B cell (primary cell): ENCODE measurements at regions not wholly inside any gene's neighbourhood (a gene's known extent, or its start where the extent isn't known, plus 50 kb on each side); places are given as distances from the start of the nearest gene placed in this dataset.
"Not testable (repeated sequence)": the region's sequence is repeated elsewhere in the genome, so short reads cannot be mapped to it uniquely, and the experiment has no call there.

Experiments used
- ATAC-seq: fragments of 200-7000 bp; cut with Tn5 transposase; one replicate; pipeline ENCODE4 v1.10.0; 2021; ENCODE audit warnings: low read depth, mild to moderate bottlenecking, moderate number of reproducible peaks, moderate library complexity
- CTCF ChIA-PET: fragments of 350-600 bp; sonication (Branson Sonifier 250); formaldehyde crosslinking; loops from one replicate; lab custom pipeline; 2021; ENCODE audit warnings: antibody characterized with exemption, inconsistent platforms; lab: Charles Lee
- POLR2A ChIA-PET: fragments of 350-600 bp; sonication (Branson Sonifier 250); formaldehyde crosslinking; loops from one replicate; lab custom pipeline; 2021; ENCODE audit warnings: antibody characterized with exemption; lab: Charles Lee
- DNase-seq: peaks from one replicate; pipeline ENCODE4 v3.0.0; 2013
- H2AFZ ChIP-seq: 2 replicates; pipeline ENCODE4 v1.6.1; 2012; ENCODE audit warnings: mild to moderate bottlenecking, low read depth, low read length; ENCODE audit not compliant: insufficient read depth, poor library complexity, severe bottlenecking
- H3K27ac ChIP-seq, 2 donors: 1 replicate in 1 of 2; 2 replicates in 1 of 2; pipeline ENCODE4 v1.5.1; 2012 to 2013; ENCODE audit warnings: low read length in 2 of 2, mild to moderate bottlenecking in 2 of 2, moderate library complexity in 1 of 2
- H3K27me3 ChIP-seq, 4 experiments: fragments of 200-600 bp in 1 of 4; sonication (generic) in 1 of 4; replicated peaks in 1 of 4; 1 replicate in 2 of 4; 2 replicates in 2 of 4; pipeline versions ENCODE4 v1.6.1 to v1.7.0; 2013 to 2016; ENCODE audit warnings: low read length in 3 of 4, mild to moderate bottlenecking in 2 of 4, mixed read lengths in 1 of 4, moderate library complexity in 1 of 4; ENCODE audit not compliant: insufficient read depth in 4 of 4, control insufficient read depth in 3 of 4; ENCODE audit errors: control extremely low read depth in 1 of 4
- H3K36me3 ChIP-seq, 2 experiments: replicated peaks in 1 of 2; 1 replicate in 1 of 2; 2 replicates in 1 of 2; pipeline versions ENCODE4 v1.6.1 to v1.7.1; 2013; ENCODE audit warnings: low read length in 1 of 2; ENCODE audit not compliant: insufficient read depth in 2 of 2, control insufficient read depth in 1 of 2; ENCODE audit errors: control extremely low read depth in 1 of 2, extremely low read depth in 1 of 2
- H3K4me1 ChIP-seq, 2 donors: fragments of 200-600 bp in 1 of 2; sonication (generic) in 1 of 2; 1 replicate in 1 of 2; 2 replicates in 1 of 2; pipeline versions ENCODE4 v1.5.1 to v1.6.1; 2013 to 2017; ENCODE audit warnings: low read length in 2 of 2; ENCODE audit not compliant: control insufficient read depth in 2 of 2, insufficient read depth in 2 of 2
- H3K4me2 ChIP-seq: replicated peaks from 2 replicates; pipeline ENCODE3; 2012; ENCODE audit warnings: mild to moderate bottlenecking, low read depth, low read length; ENCODE audit not compliant: poor library complexity, severe bottlenecking
- H3K4me3 ChIP-seq, 5 experiments: fragments of 200-600 bp in 1 of 5; sonication (generic) in 1 of 5; 1 replicate in 3 of 5; 2 replicates in 2 of 5; pipeline versions ENCODE4 v1.5.1 to v1.7.0; 2011 to 2016; ENCODE audit warnings: low read length in 4 of 5, mild to moderate bottlenecking in 4 of 5, low read depth in 2 of 5, control low read depth in 1 of 5, moderate library complexity in 1 of 5; ENCODE audit not compliant: insufficient read depth in 1 of 5; ENCODE audit errors: control extremely low read depth in 1 of 5, extremely low read depth in 1 of 5
- H3K79me2 ChIP-seq: fragments of 200-600 bp; sonication (generic); one replicate; pipeline ENCODE4 v1.6.0; 2016; ENCODE audit warnings: low read length; ENCODE audit not compliant: control insufficient read depth, insufficient read depth
- H3K9ac ChIP-seq: fragments of 200-600 bp; sonication (generic); 2 replicates; pipeline ENCODE4 v1.6.1; 2017; ENCODE audit warnings: mild to moderate bottlenecking, low read length, moderate library complexity
- H3K9me3 ChIP-seq, 3 donors: one replicate each; pipeline versions ENCODE4 v1.6.1 to v1.7.1; 2013; ENCODE audit warnings: low read length in 2 of 3; ENCODE audit not compliant: control insufficient read depth in 2 of 3, insufficient read depth in 1 of 3; ENCODE audit errors: control extremely low read depth in 1 of 3
- H4K20me1 ChIP-seq: 2 replicates; pipeline ENCODE4 v1.6.0; 2012; ENCODE audit warnings: mild to moderate bottlenecking, low read length; ENCODE audit not compliant: insufficient read depth, control insufficient read depth, poor library complexity, severe bottlenecking
- H3K27ac Mint-ChIP-seq: one replicate; pipeline ENCODE4 v1.8.0; 2021; ENCODE audit warnings: mixed read lengths
- H3K27me3 Mint-ChIP-seq: one replicate; pipeline ENCODE4 v1.8.0; 2021; ENCODE audit warnings: mixed read lengths
- H3K4me1 Mint-ChIP-seq: one replicate; pipeline ENCODE4 v1.8.0; 2021; ENCODE audit warnings: mixed read lengths
- H3K4me3 Mint-ChIP-seq: one replicate; pipeline ENCODE4 v1.8.0; 2021; ENCODE audit warnings: mixed read lengths
- H3K9me3 Mint-ChIP-seq: one replicate; pipeline ENCODE4 v1.8.0; 2022; ENCODE audit warnings: mixed read lengths; ENCODE audit not compliant: insufficient read depth
- EZH2 ChIP-seq: IDR thresholded peaks from 2 replicates; pipeline ENCODE4 v1.6.1; 2012; ENCODE audit warnings: borderline replicate concordance, low read depth, mild to moderate bottlenecking, moderate library complexity, low read length; ENCODE audit not compliant: insufficient read depth, poor library complexity, severe bottlenecking
- WGBS: methylation state at CpG from one replicate; pipeline ENCODE4 v1.1.5; 2013; ENCODE audit warnings: missing lambda C conversion rate; ENCODE audit not compliant: insufficient coverage; 5-methylcytosine and 5-hydroxymethylcytosine counted together
- intact Hi-C: fragments of 100-400 bp; cut with micrococcal nuclease; formaldehyde crosslinking; loops from one replicate; pipeline ENCODE4 v1.10.0; 2022
- TF ChIP-seq, protein P1 (sequence below): fragments of 200-600 bp; IDR thresholded peaks from one replicate; pipeline ENCODE4 v1.8.0; 2022; ENCODE audit warnings: antibody characterized with exemption, mild to moderate bottlenecking

GRCh38 chr20:29408034-29408695, 1849.3 kb upstream of the DEFB115 start:
- H3K9me3 Mint-ChIP-seq, result peaks cover 12% of the 10 kb centered on the region
- no peak overlapping the region for H3K9ac ChIP-seq
- peaks cover 0 to 52% (median 0%) of the 10 kb centered on the region in 3 donors for H3K9me3 ChIP-seq
- no peak for TF ChIP-seq EZH2
- TF ChIP-seq, protein P1, sequence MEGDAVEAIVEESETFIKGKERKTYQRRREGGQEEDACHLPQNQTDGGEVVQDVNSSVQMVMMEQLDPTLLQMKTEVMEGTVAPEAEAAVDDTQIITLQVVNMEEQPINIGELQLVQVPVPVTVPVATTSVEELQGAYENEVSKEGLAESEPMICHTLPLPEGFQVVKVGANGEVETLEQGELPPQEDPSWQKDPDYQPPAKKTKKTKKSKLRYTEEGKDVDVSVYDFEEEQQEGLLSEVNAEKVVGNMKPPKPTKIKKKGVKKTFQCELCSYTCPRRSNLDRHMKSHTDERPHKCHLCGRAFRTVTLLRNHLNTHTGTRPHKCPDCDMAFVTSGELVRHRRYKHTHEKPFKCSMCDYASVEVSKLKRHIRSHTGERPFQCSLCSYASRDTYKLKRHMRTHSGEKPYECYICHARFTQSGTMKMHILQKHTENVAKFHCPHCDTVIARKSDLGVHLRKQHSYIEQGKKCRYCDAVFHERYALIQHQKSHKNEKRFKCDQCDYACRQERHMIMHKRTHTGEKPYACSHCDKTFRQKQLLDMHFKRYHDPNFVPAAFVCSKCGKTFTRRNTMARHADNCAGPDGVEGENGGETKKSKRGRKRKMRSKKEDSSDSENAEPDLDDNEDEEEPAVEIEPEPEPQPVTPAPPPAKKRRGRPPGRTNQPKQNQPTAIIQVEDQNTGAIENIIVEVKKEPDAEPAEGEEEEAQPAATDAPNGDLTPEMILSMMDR, result no peak
- H3K27ac Mint-ChIP-seq, result no peak overlapping the region
- H3K4me2 ChIP-seq, result no peak overlapping the region
- H3K27me3 Mint-ChIP-seq, result no peaks in the 10 kb centered on the region
- CTCF ChIA-PET, result no interaction called here
- H3K27ac ChIP-seq, result no peak overlapping the region
- H2AFZ ChIP-seq, result no peak overlapping the region
- no peaks in the 10 kb centered on the region for H4K20me1 ChIP-seq
- no peak overlapping the region for H3K4me3 Mint-ChIP-seq
- POLR2A ChIA-PET, result no interaction called here
- H3K4me1 Mint-ChIP-seq, result no peaks in the 10 kb centered on the region
- no peak for ATAC-seq
- intact Hi-C loops, result no loop called here
- H3K4me1 ChIP-seq, result no peaks in the 10 kb centered on the region
- no peak overlapping the region for H3K4me3 ChIP-seq
- DNase-seq, result no peak
- no peaks in the 10 kb centered on the region for H3K79me2 ChIP-seq
- H3K27me3 ChIP-seq, result no peaks in the 10 kb centered on the region
- H3K36me3 ChIP-seq, result no peaks in the 10 kb centered on the region
- WGBS, result 48% methylated on average over 40 of the region's 40 CpGs

- H3K4me3 ChIP-seq, H3K4me1 ChIP-seq, POLR2A ChIA-PET, ATAC-seq, H3K27me3 ChIP-seq, H3K27me3 Mint-ChIP-seq, H3K27ac ChIP-seq, CTCF ChIA-PET, H3K36me3 ChIP-seq, H3K4me2 ChIP-seq, H3K79me2 ChIP-seq, H3K27ac Mint-ChIP-seq, H2AFZ ChIP-seq, H3K9ac ChIP-seq, H3K4me3 Mint-ChIP-seq, intact Hi-C loops, DNase-seq, H3K4me1 Mint-ChIP-seq, H4K20me1 ChIP-seq: not testable (repeated sequence)
- peaks cover 0 to 52% (median 0%) of the 10 kb centered on the region in 3 donors for H3K9me3 ChIP-seq
- 56% methylated on average over 17 of the region's 17 CpGs for WGBS
- H3K9me3 Mint-ChIP-seq, result peaks cover 12% of the 10 kb centered on the region
Measured at GRCh38 chr20:29408707-29409106, 1848.8 kb upstream of the DEFB115 start.

- intact Hi-C loops, H3K27ac Mint-ChIP-seq, H3K36me3 ChIP-seq, CTCF ChIA-PET, H4K20me1 ChIP-seq, H3K4me3 ChIP-seq, POLR2A ChIA-PET, H3K27me3 Mint-ChIP-seq, H3K4me2 ChIP-seq, DNase-seq, H3K27ac ChIP-seq, H3K9ac ChIP-seq, H3K4me1 ChIP-seq, H3K4me3 Mint-ChIP-seq, H3K4me1 Mint-ChIP-seq, ATAC-seq, H2AFZ ChIP-seq, H3K79me2 ChIP-seq, H3K27me3 ChIP-seq: not testable (repeated sequence)
- 48% methylated on average over 26 of the region's 26 CpGs for WGBS
- H3K9me3 ChIP-seq, result peaks cover 0 to 52% (median 0%) of the 10 kb centered on the region in 3 donors
- H3K9me3 Mint-ChIP-seq, result peaks cover 12% of the 10 kb centered on the region
Measured at GRCh38 chr20:29409160-29409689, 1848.2 kb upstream of the DEFB115 start.
